ENCODE measurements at regions not wholly inside any gene's neighbourhood (a gene's known extent, or its start where the extent isn't known, plus 50 kb on each side); places are given as distances from the start of the nearest gene placed in this dataset.

DNA sequence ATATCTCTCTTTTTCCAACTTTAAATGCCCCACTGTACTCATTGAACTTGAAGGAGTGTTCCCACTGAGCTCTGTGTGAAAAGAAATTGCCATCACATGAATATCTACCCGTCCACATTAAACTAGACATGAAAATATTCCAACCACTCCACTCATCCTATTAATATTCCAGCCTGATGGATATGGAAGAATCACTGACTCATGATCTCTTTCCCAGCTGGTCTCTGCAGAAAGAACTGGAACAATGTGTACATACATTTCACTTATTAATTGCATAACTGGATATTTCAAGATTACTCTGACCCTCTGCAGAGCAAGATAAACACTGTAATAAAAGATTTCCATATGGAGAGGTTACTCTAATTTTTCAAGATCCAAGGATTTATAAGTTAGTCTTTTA is 711.1 kb upstream of the LRRC4C start:
- Mint-ChIP-seq H3K27me3 (no peaks in the 10 kb centered on the region), H3K36me3 (peaks cover 0 to 5% (median 0%) of the 10 kb centered on the region in 5 donors), H3K4me3 (no peak overlapping the region), H3K27ac (no peak overlapping the region), H3K9me3 (peaks cover 0 to 24% (median 9%) of the 10 kb centered on the region in 11 donors), H3K4me1 (no peaks in the 10 kb centered on the region)
- no peak for DNase-seq
- intact Hi-C loops (cut with micrococcal nuclease), result no loop called here
- ChIA-PET POLR2A (no interaction called here), CTCF (no interaction called here)
- no peak overlapping the region for H3K4me3 ChIP-seq (ENCODE audit: low read length)
- H3K36me3 ChIP-seq (ENCODE audit: control insufficient read depth in 2 of 3, insufficient read depth in 3 of 3, low read length in 3 of 3), result no peaks in the 10 kb centered on the region
- H3K9me3 ChIP-seq (ENCODE audit: control insufficient read depth in 2 of 3, low read length in 3 of 3), result no peaks in the 10 kb centered on the region
- H3K27me3 ChIP-seq (ENCODE audit: control insufficient read depth in 2 of 2, insufficient read depth in 2 of 2, low read length in 2 of 2), result no peaks in the 10 kb centered on the region
- ATAC-seq, result no peak
- no peak overlapping the region for H3K27ac ChIP-seq (ENCODE audit: low read depth, low read length)
- H3K4me1 ChIP-seq (ENCODE audit: control insufficient read depth in 2 of 2, insufficient read depth in 2 of 2, low read length in 2 of 2), result no peaks in the 10 kb centered on the region

DNA sequence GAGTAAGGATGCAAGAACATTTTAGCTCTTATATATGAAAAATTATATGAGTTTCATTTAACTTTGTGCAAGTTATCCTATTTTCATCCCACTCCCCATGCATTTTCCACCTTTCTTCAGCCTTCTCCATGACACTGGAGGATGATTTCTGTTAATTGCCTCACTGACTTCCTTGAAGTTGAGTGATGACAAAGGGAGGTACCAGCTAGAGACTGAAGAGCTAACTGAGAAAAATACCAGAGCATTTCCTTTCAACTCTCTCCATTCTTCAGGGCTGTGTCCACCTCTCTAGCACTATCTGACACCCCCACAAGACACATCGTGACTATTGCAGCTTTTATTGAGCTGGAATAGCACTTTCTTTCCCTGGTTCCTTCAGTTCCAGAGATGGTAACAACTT is 711.6 kb upstream of the LRRC4C start:
- ChIA-PET POLR2A (no interaction called here), CTCF (no interaction called here)
- ATAC-seq (no peak), DNase-seq (no peak)
- intact Hi-C loops (cut with micrococcal nuclease), result no loop called here
- no peak overlapping the region for H3K27ac ChIP-seq (ENCODE audit: low read depth, low read length)
- peaks cover 0 to 24% (median 9%) of the 10 kb centered on the region in 11 donors for H3K9me3 Mint-ChIP-seq
- no peak overlapping the region for H3K4me3 Mint-ChIP-seq
- peaks cover 0 to 5% (median 0%) of the 10 kb centered on the region in 5 donors for H3K36me3 Mint-ChIP-seq
- no peak overlapping the region for H3K4me3 ChIP-seq (ENCODE audit: low read length)
- no peaks in the 10 kb centered on the region for H3K9me3 ChIP-seq (ENCODE audit: control insufficient read depth in 2 of 3, low read length in 3 of 3)
- no peaks in the 10 kb centered on the region for H3K4me1 Mint-ChIP-seq
- H3K27me3 Mint-ChIP-seq, result no peaks in the 10 kb centered on the region
- H3K4me1 ChIP-seq (ENCODE audit: control insufficient read depth in 2 of 2, insufficient read depth in 2 of 2, low read length in 2 of 2), result no peaks in the 10 kb centered on the region
- no peaks in the 10 kb centered on the region for H3K36me3 ChIP-seq (ENCODE audit: control insufficient read depth in 2 of 3, insufficient read depth in 3 of 3, low read length in 3 of 3)
- H3K27ac Mint-ChIP-seq, result no peak overlapping the region
- H3K27me3 ChIP-seq (ENCODE audit: control insufficient read depth in 2 of 2, insufficient read depth in 2 of 2, low read length in 2 of 2), result no peaks in the 10 kb centered on the region

DNA sequence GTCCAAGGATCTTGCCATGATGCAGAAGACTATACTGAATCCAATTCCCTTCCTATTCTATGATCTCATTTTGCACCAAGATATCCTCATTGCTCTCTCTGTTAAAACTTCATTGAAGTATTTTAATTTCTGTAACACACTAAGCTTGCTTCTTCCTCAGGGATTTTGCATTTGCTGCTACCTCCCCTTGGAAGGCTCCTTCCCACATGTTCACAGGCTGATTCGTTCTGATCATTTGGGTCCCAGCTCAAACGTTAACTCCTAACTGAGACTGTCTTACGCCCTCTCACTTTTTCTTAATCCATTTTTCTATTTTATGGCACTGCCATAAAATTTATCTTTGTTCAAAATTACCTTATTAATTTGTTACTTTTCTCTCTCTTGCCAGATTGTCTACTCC is 713.0 kb upstream of the LRRC4C start:
- Histone ChIP-seq H3K27ac (ENCODE audit: low read depth, low read length) (no peak overlapping the region), H3K4me3 (ENCODE audit: low read length) (no peak overlapping the region), H3K27me3 (ENCODE audit: control insufficient read depth in 2 of 2, insufficient read depth in 2 of 2, low read length in 2 of 2) (no peaks in the 10 kb centered on the region), H3K4me1 (ENCODE audit: control insufficient read depth in 2 of 2, insufficient read depth in 2 of 2, low read length in 2 of 2) (no peaks in the 10 kb centered on the region), H3K9me3 (ENCODE audit: control insufficient read depth in 2 of 3, low read length in 3 of 3) (peaks cover 0 to under 1% (median 0%) of the 10 kb centered on the region in 3 experiments), H3K36me3 (ENCODE audit: control insufficient read depth in 2 of 3, insufficient read depth in 3 of 3, low read length in 3 of 3) (no peaks in the 10 kb centered on the region)
- DNase-seq (no peak), ATAC-seq (no peak)
- ChIA-PET POLR2A (no interaction called here), CTCF (no interaction called here)
- intact Hi-C loops (cut with micrococcal nuclease), result no loop called here
- peaks cover 0 to 27% (median 15%) of the 10 kb centered on the region in 11 donors for H3K9me3 Mint-ChIP-seq
- H3K36me3 Mint-ChIP-seq, result peaks cover 0 to 5% (median 0%) of the 10 kb centered on the region in 5 donors
- no peaks in the 10 kb centered on the region for H3K27me3 Mint-ChIP-seq
- no peaks in the 10 kb centered on the region for H3K4me1 Mint-ChIP-seq
- H3K4me3 Mint-ChIP-seq, result no peak overlapping the region
- H3K27ac Mint-ChIP-seq, result no peak overlapping the region

DNA sequence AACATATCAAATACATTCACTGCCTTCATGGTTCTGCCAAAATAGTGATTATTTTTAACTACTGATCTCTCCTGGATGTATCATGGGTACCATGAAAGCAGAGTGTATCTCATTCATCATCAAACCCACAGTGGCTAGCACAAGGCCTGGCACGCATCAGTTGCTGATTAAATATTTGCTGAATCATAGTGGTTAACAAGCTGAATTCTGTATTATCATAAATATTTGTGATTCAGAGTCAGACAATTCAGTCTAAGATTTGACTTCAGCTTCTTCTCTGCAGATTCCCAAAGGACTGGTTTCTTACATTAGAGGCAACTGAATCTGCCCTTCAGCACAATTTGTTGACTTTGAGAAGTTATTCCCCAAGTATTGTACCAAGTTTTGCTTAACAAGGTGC is 715.8 kb upstream of the LRRC4C start:
- Mint-ChIP-seq H3K4me1 (no peaks in the 10 kb centered on the region), H3K4me3 (no peak overlapping the region), H3K9me3 (peaks cover 0 to 20% (median 15%) of the 10 kb centered on the region in 11 donors), H3K27ac (no peak overlapping the region), H3K36me3 (peaks cover 0 to 5% (median 0%) of the 10 kb centered on the region in 5 donors), H3K27me3 (no peaks in the 10 kb centered on the region)
- Histone ChIP-seq H3K9me3 (ENCODE audit: control insufficient read depth in 2 of 3, low read length in 3 of 3) (peaks cover 0 to 5% (median 0%) of the 10 kb centered on the region in 3 experiments), H3K27ac (ENCODE audit: low read depth, low read length) (no peak overlapping the region), H3K4me3 (ENCODE audit: low read length) (no peak overlapping the region), H3K4me1 (ENCODE audit: control insufficient read depth in 2 of 2, insufficient read depth in 2 of 2, low read length in 2 of 2) (no peaks in the 10 kb centered on the region), H3K36me3 (ENCODE audit: control insufficient read depth in 2 of 3, insufficient read depth in 3 of 3, low read length in 3 of 3) (no peaks in the 10 kb centered on the region), H3K27me3 (ENCODE audit: control insufficient read depth in 2 of 2, insufficient read depth in 2 of 2, low read length in 2 of 2) (no peaks in the 10 kb centered on the region)
- DNase-seq (no peak), ATAC-seq (no peak)
- POLR2A ChIA-PET, result no interaction called here
- intact Hi-C loops (cut with micrococcal nuclease), result no loop called here
- CTCF ChIA-PET, result no interaction called here

DNA sequence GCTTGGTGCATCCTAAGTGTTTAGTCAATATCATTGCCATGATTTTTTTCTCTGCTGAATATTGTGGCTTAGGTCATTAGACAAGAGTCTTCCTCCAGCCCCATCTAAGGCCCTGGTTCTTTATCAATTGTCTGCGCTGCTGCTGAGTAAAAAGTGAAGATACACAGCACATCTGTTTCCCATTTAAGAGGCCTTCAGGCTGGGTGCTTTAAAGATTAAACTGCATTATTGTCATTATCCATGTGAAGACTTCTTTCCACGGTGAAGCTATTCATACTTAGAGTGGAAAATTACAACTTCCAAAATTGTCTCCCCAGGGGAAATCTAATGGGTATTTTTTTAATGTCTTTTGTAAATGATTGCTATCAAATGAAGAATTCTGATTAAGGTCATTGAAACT is 719.8 kb upstream of the LRRC4C start:
- Histone ChIP-seq H3K27me3 (ENCODE audit: control insufficient read depth in 2 of 2, insufficient read depth in 2 of 2, low read length in 2 of 2) (no peaks in the 10 kb centered on the region), H3K4me1 (ENCODE audit: control insufficient read depth in 2 of 2, insufficient read depth in 2 of 2, low read length in 2 of 2) (no peaks in the 10 kb centered on the region), H3K27ac (ENCODE audit: low read depth, low read length) (no peak overlapping the region), H3K9me3 (ENCODE audit: control insufficient read depth in 2 of 3, low read length in 3 of 3) (peaks cover 0 to 5% (median 0%) of the 10 kb centered on the region in 3 experiments), H3K36me3 (ENCODE audit: control insufficient read depth in 2 of 3, insufficient read depth in 3 of 3, low read length in 3 of 3) (no peaks in the 10 kb centered on the region), H3K4me3 (ENCODE audit: low read length) (no peak overlapping the region)
- H3K4me1 Mint-ChIP-seq, result no peaks in the 10 kb centered on the region
- intact Hi-C loops (cut with micrococcal nuclease), result no loop called here
- POLR2A ChIA-PET, result no interaction called here
- ATAC-seq, result no peak
- peaks cover 0 to 5% (median 0%) of the 10 kb centered on the region in 5 donors for H3K36me3 Mint-ChIP-seq
- no peaks in the 10 kb centered on the region for H3K27me3 Mint-ChIP-seq
- peaks cover 0 to 28% (median 11%) of the 10 kb centered on the region in 11 donors for H3K9me3 Mint-ChIP-seq
- CTCF ChIA-PET, result no interaction called here
- no peak overlapping the region for H3K4me3 Mint-ChIP-seq
- no peak for DNase-seq
- H3K27ac Mint-ChIP-seq, result no peak overlapping the region

DNA sequence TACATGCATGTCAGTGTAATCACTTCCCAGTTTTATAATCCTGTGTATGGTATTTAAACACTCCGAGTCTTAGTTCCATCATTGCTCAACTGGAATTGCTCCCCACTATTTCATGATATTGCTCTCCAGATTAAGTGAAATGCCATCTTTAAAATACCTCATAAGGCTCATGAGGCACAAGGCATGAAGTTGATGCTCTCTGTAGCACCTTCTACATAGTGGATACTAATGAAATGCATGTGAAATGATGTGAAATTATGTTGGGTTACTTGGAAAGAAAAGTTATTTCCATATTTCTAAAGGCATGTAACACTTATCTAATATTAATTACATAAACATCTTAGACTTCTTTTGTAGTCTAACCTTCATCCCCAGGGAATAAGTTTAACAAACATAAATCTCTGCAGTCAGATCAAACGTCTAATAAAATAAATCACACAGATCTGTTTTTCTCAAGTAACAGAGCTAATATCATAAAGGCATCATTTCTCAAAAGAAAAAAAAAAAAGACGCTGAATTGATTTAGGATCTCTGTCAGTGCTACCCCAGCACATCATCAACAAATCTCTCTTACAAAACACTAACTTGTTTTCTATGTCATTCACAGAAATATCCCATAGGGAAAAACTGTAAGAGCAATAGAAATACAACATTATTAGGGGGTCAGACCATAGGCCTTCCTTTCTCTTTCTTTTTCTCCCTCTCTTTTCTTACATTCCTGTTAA is 736.0 kb upstream of the LRRC4C start:
- Histone ChIP-seq H3K36me3 (ENCODE audit: control insufficient read depth in 2 of 3, insufficient read depth in 3 of 3, low read length in 3 of 3) (no peaks in the 10 kb centered on the region), H3K27ac (ENCODE audit: low read depth, low read length) (no peak overlapping the region), H3K27me3 (ENCODE audit: control insufficient read depth in 2 of 2, insufficient read depth in 2 of 2, low read length in 2 of 2) (no peaks in the 10 kb centered on the region), H3K4me3 (ENCODE audit: low read length) (no peak overlapping the region), H3K9me3 (ENCODE audit: control insufficient read depth in 2 of 3, low read length in 3 of 3) (no peaks in the 10 kb centered on the region), H3K4me1 (ENCODE audit: control insufficient read depth in 2 of 2, insufficient read depth in 2 of 2, low read length in 2 of 2) (no peaks in the 10 kb centered on the region)
- no peak for ATAC-seq
- Mint-ChIP-seq H3K4me3 (no peak overlapping the region), H3K36me3 (no peaks in the 10 kb centered on the region), H3K9me3 (peaks cover 0 to 39% (median 14%) of the 10 kb centered on the region in 11 donors), H3K27ac (no peak overlapping the region), H3K27me3 (no peaks in the 10 kb centered on the region), H3K4me1 (no peaks in the 10 kb centered on the region)
- intact Hi-C loops (cut with micrococcal nuclease), result no loop called here
- CTCF ChIA-PET, result no interaction called here
- no peak for DNase-seq
- POLR2A ChIA-PET, result no interaction called here

DNA sequence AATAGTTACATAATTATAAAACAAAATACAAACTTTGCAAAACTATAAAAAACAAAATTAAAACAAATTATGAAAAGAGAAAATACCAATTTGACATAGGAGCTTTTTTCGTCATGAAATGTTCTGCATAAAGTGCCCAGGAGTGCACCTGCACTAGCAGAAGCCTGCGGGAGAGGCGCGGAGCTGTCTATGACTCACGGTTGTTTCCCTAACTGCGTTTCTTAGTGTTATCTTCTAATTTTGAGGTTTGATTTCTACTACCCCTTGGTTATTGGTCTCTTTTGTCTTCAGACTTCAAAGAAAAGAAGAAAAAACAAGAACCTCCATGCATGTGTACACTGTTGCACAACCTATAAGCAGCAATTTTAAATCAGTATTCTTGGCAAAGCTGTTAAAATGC is 740.9 kb upstream of the LRRC4C start:
- ChIA-PET POLR2A (no interaction called here), CTCF (no interaction called here)
- Histone ChIP-seq H3K4me3 (ENCODE audit: low read length) (no peak overlapping the region), H3K4me1 (ENCODE audit: control insufficient read depth in 2 of 2, insufficient read depth in 2 of 2, low read length in 2 of 2) (no peaks in the 10 kb centered on the region), H3K27ac (ENCODE audit: low read depth, low read length) (no peak overlapping the region), H3K27me3 (ENCODE audit: control insufficient read depth in 2 of 2, insufficient read depth in 2 of 2, low read length in 2 of 2) (no peaks in the 10 kb centered on the region), H3K9me3 (ENCODE audit: control insufficient read depth in 2 of 3, low read length in 3 of 3) (peaks cover 0 to 4% (median 0%) of the 10 kb centered on the region in 3 experiments), H3K36me3 (ENCODE audit: control insufficient read depth in 2 of 3, insufficient read depth in 3 of 3, low read length in 3 of 3) (no peaks in the 10 kb centered on the region)
- H3K4me1 Mint-ChIP-seq, result no peaks in the 10 kb centered on the region
- H3K27me3 Mint-ChIP-seq, result no peaks in the 10 kb centered on the region
- ATAC-seq (no peak), DNase-seq (no peak)
- no peak overlapping the region for H3K27ac Mint-ChIP-seq
- peaks cover 0 to 4% (median 0%) of the 10 kb centered on the region in 5 donors for H3K36me3 Mint-ChIP-seq
- intact Hi-C loops (cut with micrococcal nuclease), result no loop called here
- peaks cover 2 to 33% (median 16%) of the 10 kb centered on the region in 11 donors for H3K9me3 Mint-ChIP-seq
- no peak overlapping the region for H3K4me3 Mint-ChIP-seq

Data from naive thymus-derived CD4-positive, alpha-beta T cell (primary cell).